ENCODE measurements at regions not wholly inside any gene's neighbourhood (a gene's known extent, or its start where the extent isn't known, plus 50 kb on each side); places are given as distances from the start of the nearest gene placed in this dataset.

GRCh38 chr10:4538016-4538415, 288.0 kb upstream of the AKR1E2 start:
- no peak overlapping the region for H3K27ac Mint-ChIP-seq
- DNase-seq, result no peak
- H3K9me3 Mint-ChIP-seq, result peaks cover 3% of the 10 kb centered on the region
- no peaks in the 10 kb centered on the region for H3K36me3 Mint-ChIP-seq (ENCODE audit: low read depth)
- intact Hi-C loops (cut with micrococcal nuclease), result no loop called here
- H3K27me3 Mint-ChIP-seq, result no peaks in the 10 kb centered on the region
- ChIA-PET POLR2A (no interaction called here), CTCF (no interaction called here)
- TF ChIP-seq CTCF (IDR thresholded peaks at IDR 0.05), result no peak
- H3K4me1 Mint-ChIP-seq, result no peaks in the 10 kb centered on the region
- no peak for ATAC-seq (ENCODE audit: low read depth)
- H3K4me3 Mint-ChIP-seq, result no peak overlapping the region

GRCh38 chr10:4535521-4535920, 290.5 kb upstream of the AKR1E2 start:
- Mint-ChIP-seq H3K4me3 (no peak overlapping the region), H3K27me3 (peaks cover 2% of the 10 kb centered on the region), H3K9me3 (no peaks in the 10 kb centered on the region), H3K4me1 (no peaks in the 10 kb centered on the region), H3K27ac (no peak overlapping the region), H3K36me3 (ENCODE audit: low read depth) (no peaks in the 10 kb centered on the region)
- intact Hi-C loops (cut with micrococcal nuclease), result no loop called here
- TF ChIP-seq CTCF (IDR thresholded peaks at IDR 0.05), result no peak
- ChIA-PET POLR2A (no interaction called here), CTCF (no interaction called here)
- DNase-seq (no peak), ATAC-seq (ENCODE audit: low read depth) (no peak)

- Mint-ChIP-seq H3K36me3 (ENCODE audit: low read depth) (no peaks in the 10 kb centered on the region), H3K4me1 (no peaks in the 10 kb centered on the region), H3K27ac (no peak overlapping the region), H3K27me3 (peaks cover 4% of the 10 kb centered on the region), H3K4me3 (no peak overlapping the region), H3K9me3 (no peaks in the 10 kb centered on the region)
- POLR2A ChIA-PET, result no interaction called here
- intact Hi-C loops (cut with micrococcal nuclease), result no loop called here
- no peak for TF ChIP-seq CTCF (IDR thresholded peaks at IDR 0.05)
- CTCF ChIA-PET, result no interaction called here
- ATAC-seq (ENCODE audit: low read depth), result no peak
- no peak for DNase-seq
These were observed 292.4 kb upstream of the AKR1E2 start for GRCh38 chr10:4533621-4534020.

- no peak for TF ChIP-seq CTCF (IDR thresholded peaks at IDR 0.05)
- intact Hi-C loops (cut with micrococcal nuclease), result no loop called here
These were observed 293.0 kb upstream of the AKR1E2 start for GRCh38 chr10:4532976-4533375.

GRCh38 chr10:4532467-4532866, 293.5 kb upstream of the AKR1E2 start:
- intact Hi-C loops (cut with micrococcal nuclease), result no loop called here
- Mint-ChIP-seq H3K27ac (no peak overlapping the region), H3K9me3 (no peaks in the 10 kb centered on the region), H3K27me3 (peaks cover 4% of the 10 kb centered on the region), H3K36me3 (ENCODE audit: low read depth) (no peaks in the 10 kb centered on the region), H3K4me1 (no peaks in the 10 kb centered on the region), H3K4me3 (no peak overlapping the region)
- ChIA-PET CTCF (no interaction called here), POLR2A (no interaction called here)
- no peak for DNase-seq
- no peak for TF ChIP-seq CTCF (IDR thresholded peaks at IDR 0.05)
- no peak for ATAC-seq (ENCODE audit: low read depth)

More at GRCh38 chr10:4532976-4533375, 293.0 kb upstream of the AKR1E2 start:
- CTCF ChIA-PET, result no interaction called here
- ATAC-seq (ENCODE audit: low read depth) (no peak), DNase-seq (no peak)
- Mint-ChIP-seq H3K27me3 (peaks cover 4% of the 10 kb centered on the region), H3K27ac (no peak overlapping the region), H3K4me3 (no peak overlapping the region), H3K36me3 (ENCODE audit: low read depth) (no peaks in the 10 kb centered on the region), H3K4me1 (no peaks in the 10 kb centered on the region), H3K9me3 (no peaks in the 10 kb centered on the region)
- POLR2A ChIA-PET, result no interaction called here
